ENCODE measurements at regions not wholly inside any gene's neighbourhood (a gene's known extent, or its start where the extent isn't known, plus 50 kb on each side); places are given as distances from the start of the nearest gene placed in this dataset.

- Histone ChIP-seq H3K79me2 (ENCODE audit: insufficient read depth, low read depth, low read length) (no peaks in the 10 kb centered on the region), H3K36me3 (ENCODE audit: insufficient read depth, low read length) (no peaks in the 10 kb centered on the region), H3K4me3 (ENCODE audit: low read depth, low read length, poor library complexity, severe bottlenecking) (no peak overlapping the region), H3K9me2 (ENCODE audit: insufficient read depth, low read length) (no peaks in the 10 kb centered on the region), H3K27ac (ENCODE audit: low read depth, low read length, poor library complexity, severe bottlenecking) (no peak overlapping the region), H3K9me3 (ENCODE audit: low read length) (no peaks in the 10 kb centered on the region), H2AFZ (ENCODE audit: low read length) (no peak overlapping the region), H4K20me1 (ENCODE audit: insufficient read depth, low read length) (no peaks in the 10 kb centered on the region), H3K4me2 (ENCODE audit: low read length) (no peak overlapping the region), H3K4me1 (ENCODE audit: insufficient read depth, low read length, poor library complexity, severe bottlenecking) (no peaks in the 10 kb centered on the region)
- intact Hi-C loops (cut with micrococcal nuclease; ENCODE audit: unreplicated experiment), result no loop called here
- POLR2A ChIA-PET, result interaction anchor here (0.5 kb wide), 1 partner anchor 678 kb away, joined by 3 read pairs; no protein-coding TSS in a partner anchor
- TF ChIP-seq CTCF (conservative IDR thresholded peaks at IDR 0.05; ENCODE audit: low read length) (peak; percentile 77), EZH2phosphoT487 (IDR thresholded peaks at IDR 0.05; ENCODE audit: borderline replicate concordance, low read depth, low read length) (no peak)
- CTCF ChIA-PET (ENCODE audit: unreplicated experiment), result no interaction called here
- peak; percentile 25 for DNase-seq (ENCODE audit: low spot score)
- BruUV-seq (replicated peaks), result no TSS peak
These were observed 194.2 kb upstream of the PKDCC start for GRCh38 chr2:41853427-41854191.

- no peak for DNase-seq (ENCODE audit: low spot score)
- Histone ChIP-seq H3K4me2 (ENCODE audit: low read length) (no peak overlapping the region), H2AFZ (ENCODE audit: low read length) (no peak overlapping the region), H3K4me3 (ENCODE audit: low read depth, low read length, poor library complexity, severe bottlenecking) (no peak overlapping the region), H3K36me3 (ENCODE audit: insufficient read depth, low read length) (no peaks in the 10 kb centered on the region), H4K20me1 (ENCODE audit: insufficient read depth, low read length) (no peaks in the 10 kb centered on the region), H3K27ac (ENCODE audit: low read depth, low read length, poor library complexity, severe bottlenecking) (no peak overlapping the region), H3K4me1 (ENCODE audit: insufficient read depth, low read length, poor library complexity, severe bottlenecking) (no peaks in the 10 kb centered on the region), H3K9me3 (ENCODE audit: low read length) (no peaks in the 10 kb centered on the region), H3K79me2 (ENCODE audit: insufficient read depth, low read depth, low read length) (no peaks in the 10 kb centered on the region), H3K9me2 (ENCODE audit: insufficient read depth, low read length) (no peaks in the 10 kb centered on the region)
- intact Hi-C loops (cut with micrococcal nuclease; ENCODE audit: unreplicated experiment), result no loop called here
- TF ChIP-seq CTCF (conservative IDR thresholded peaks at IDR 0.05; ENCODE audit: low read length), result no peak
- BruUV-seq (replicated peaks), result no TSS peak
- CTCF ChIA-PET (ENCODE audit: unreplicated experiment), result no interaction called here
- POLR2A ChIA-PET, result no interaction called here
These were observed 193.6 kb upstream of the PKDCC start for GRCh38 chr2:41854227-41854626.

- Histone ChIP-seq H3K9me3 (ENCODE audit: low read length) (no peaks in the 10 kb centered on the region), H4K20me1 (ENCODE audit: insufficient read depth, low read length) (no peaks in the 10 kb centered on the region), H3K9me2 (ENCODE audit: insufficient read depth, low read length) (no peaks in the 10 kb centered on the region), H3K27ac (ENCODE audit: low read depth, low read length, poor library complexity, severe bottlenecking) (no peak overlapping the region), H2AFZ (ENCODE audit: low read length) (no peak overlapping the region), H3K79me2 (ENCODE audit: insufficient read depth, low read depth, low read length) (no peaks in the 10 kb centered on the region), H3K4me1 (ENCODE audit: insufficient read depth, low read length, poor library complexity, severe bottlenecking) (no peaks in the 10 kb centered on the region), H3K36me3 (ENCODE audit: insufficient read depth, low read length) (no peaks in the 10 kb centered on the region), H3K4me2 (ENCODE audit: low read length) (no peak overlapping the region), H3K4me3 (ENCODE audit: low read depth, low read length, poor library complexity, severe bottlenecking) (no peak overlapping the region)
- TF ChIP-seq EZH2phosphoT487 (IDR thresholded peaks at IDR 0.05; ENCODE audit: borderline replicate concordance, low read depth, low read length) (no peak), CTCF (conservative IDR thresholded peaks at IDR 0.05; ENCODE audit: low read length) (no peak)
- no peak for DNase-seq (ENCODE audit: low spot score)
- ChIA-PET CTCF (ENCODE audit: unreplicated experiment) (no interaction called here), POLR2A (interaction anchor here (1.0 kb wide), 1 partner anchor 14 kb away, joined by 5 read pairs; no protein-coding TSS in a partner anchor)
- BruUV-seq (replicated peaks), result no TSS peak
- intact Hi-C loops (cut with micrococcal nuclease; ENCODE audit: unreplicated experiment), result no loop called here
These were observed 190.9 kb upstream of the PKDCC start for GRCh38 chr2:41856946-41857345.
